Liver (tissue), 3 donors: ENCODE measurements at regions not wholly inside any gene's neighbourhood (a gene's known extent, or its start where the extent isn't known, plus 50 kb on each side); places are given as distances from the start of the nearest gene placed in this dataset.

Source experiments
- CTCF ChIP-seq: fragments of 150-350 bp; IDR thresholded peaks from 2 replicates; pipeline ENCODE4 v1.5.1; 2017; ENCODE audit warnings: improper control_type of control experiment, low read depth, low read length; ENCODE audit not compliant: missing input control
- MAX ChIP-seq: IDR thresholded peaks from 2 replicates; pipeline ENCODE4 v1.6.1; 2016; ENCODE audit warnings: antibody characterized with exemption
- RAD21 ChIP-seq, 2 donors: IDR thresholded peaks; 2 replicates each; pipeline ENCODE4 v1.6.1; 2016; ENCODE audit warnings: antibody characterized with exemption in 2 of 2, mild to moderate bottlenecking in 2 of 2
- TAF1 ChIP-seq: conservative IDR thresholded peaks from 2 replicates; pipeline ENCODE4 v1.6.1; 2016; ENCODE audit warnings: antibody characterized with exemption, mild to moderate bottlenecking
- YY1 ChIP-seq: IDR thresholded peaks from 2 replicates; pipeline ENCODE4 v1.6.1; 2016; ENCODE audit warnings: antibody characterized with exemption, mild to moderate bottlenecking
- donor health status: healthy.
- donor health status: healthy.

- TF ChIP-seq MAX (no peak), CTCF (no peak), TAF1 (no peak), RAD21 (IDR thresholded peaks at IDR 0.05) (no peak), YY1 (no peak)
Measured at GRCh38 chr1:55298167-55298894, 83.2 kb upstream of the USP24 start.
